H7 (cell line): ENCODE measurements at regions not wholly inside any gene's neighbourhood (a gene's known extent, or its start where the extent isn't known, plus 50 kb on each side); places are given as distances from the start of the nearest gene placed in this dataset.
A peak's percentile ranks its signal among the peaks of the same experiment; 100 is the strongest.

Experiments used
- DNase-seq: peaks from one replicate; pipeline ENCODE4 v3.0.0; 2012
- H3K27me3 ChIP-seq: 2 replicates; pipeline ENCODE4 v1.6.0; 2011; ENCODE audit warnings: mild to moderate bottlenecking, low read length; ENCODE audit not compliant: control insufficient read depth, insufficient read depth
- H3K36me3 ChIP-seq: replicated peaks from 2 replicates; pipeline ENCODE4 v1.5.1; 2011; ENCODE audit warnings: low read length; ENCODE audit not compliant: control insufficient read depth, insufficient read depth
- H3K4me3 ChIP-seq: 2 replicates; pipeline ENCODE4 v1.5.1; 2011; ENCODE audit warnings: low read depth, mild to moderate bottlenecking, control low read depth, low read length, moderate library complexity; ENCODE audit not compliant: insufficient read depth

DNA sequence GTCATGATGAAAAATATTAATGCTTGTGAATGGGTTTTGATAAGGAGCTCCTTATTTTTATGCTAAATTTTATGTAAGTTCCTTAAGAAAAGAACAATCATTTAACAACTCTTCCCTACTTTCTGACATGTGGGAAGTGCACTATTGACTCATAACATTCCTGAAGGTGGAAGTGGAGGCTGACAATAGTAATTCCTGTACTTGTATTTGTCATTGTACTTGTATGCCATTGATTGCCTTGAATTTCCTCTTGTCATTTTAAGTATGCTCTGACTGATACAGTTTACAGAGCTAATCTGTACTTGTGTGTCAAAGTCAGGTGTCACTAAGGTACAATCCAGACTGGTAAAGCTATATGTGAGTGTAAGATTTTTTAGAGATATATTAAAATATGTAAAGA, 440.0 kb downstream of the SLC16A7 start:
- no peak overlapping the region for H3K4me3 ChIP-seq

DNA sequence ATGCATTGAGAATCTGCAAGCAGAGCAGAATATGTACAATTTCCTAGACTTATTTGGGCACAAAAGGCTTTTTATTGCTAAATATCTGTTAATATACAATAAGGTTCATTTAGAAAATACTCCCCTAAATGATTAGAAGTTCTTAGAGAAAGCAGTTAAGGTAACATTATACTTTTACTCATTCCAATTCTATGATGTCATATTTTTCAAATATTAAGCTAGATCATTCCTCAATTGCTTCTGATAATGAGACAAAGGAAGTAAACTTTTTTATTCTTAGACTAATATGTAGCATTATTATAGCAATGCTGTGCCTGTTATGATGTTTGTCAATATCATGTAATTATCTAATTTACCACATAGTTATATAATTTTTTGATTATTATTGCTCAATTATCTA, 447.0 kb downstream of the SLC16A7 start:
- Histone ChIP-seq H3K27me3 (no peaks in the 10 kb centered on the region), H3K36me3 (no peaks in the 10 kb centered on the region)
- no peak for DNase-seq

More for the DNA sequence above, 440.0 kb downstream of the SLC16A7 start:
- no peaks in the 10 kb centered on the region for H3K36me3 ChIP-seq
- DNase-seq: no peak
- H3K27me3 ChIP-seq: no peaks in the 10 kb centered on the region

DNA sequence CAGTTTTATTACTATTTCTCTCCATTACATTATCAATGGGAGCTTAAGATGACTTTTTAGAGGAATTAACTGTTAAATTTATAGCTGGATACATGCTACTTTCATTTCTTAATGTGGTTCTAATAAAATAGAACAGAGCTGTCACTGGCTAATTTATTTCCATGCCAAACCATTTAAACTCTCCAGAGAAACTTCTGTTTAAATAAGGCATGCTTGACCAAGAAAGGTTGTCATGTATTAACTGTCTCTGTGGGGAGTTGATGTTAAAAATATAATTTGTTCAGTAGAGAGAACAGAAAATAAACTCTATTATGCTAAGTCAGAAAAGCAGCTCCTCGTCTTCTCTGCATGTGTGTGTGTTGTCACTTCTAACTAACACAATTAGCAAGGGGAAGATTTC, 447.4 kb downstream of the SLC16A7 start:
- no peak for DNase-seq
- Histone ChIP-seq H3K4me3 (no peak overlapping the region), H3K27me3 (no peaks in the 10 kb centered on the region), H3K36me3 (no peaks in the 10 kb centered on the region)

More for the DNA sequence above, 447.0 kb downstream of the SLC16A7 start:
- no peak overlapping the region for H3K4me3 ChIP-seq

DNA sequence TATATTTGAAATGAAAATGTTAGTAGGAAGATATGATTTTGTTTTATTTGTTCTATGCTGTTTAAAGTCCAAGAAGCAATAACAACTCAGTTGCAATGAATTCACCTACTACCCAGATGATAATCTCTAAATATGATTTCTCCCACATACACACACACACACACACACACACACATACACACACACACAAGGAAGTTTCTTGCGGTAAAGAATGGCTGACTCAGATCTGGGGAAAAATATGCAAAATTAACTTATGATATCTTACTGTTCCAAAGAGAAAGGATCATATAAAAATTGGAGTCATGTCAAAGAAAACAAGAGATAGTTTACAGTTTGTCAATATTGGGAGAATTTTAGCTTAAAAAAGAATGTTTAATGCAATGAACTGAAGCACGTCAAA, 456.7 kb downstream of the SLC16A7 start:
- no peak for DNase-seq
- Histone ChIP-seq H3K4me3 (no peak overlapping the region), H3K36me3 (no peaks in the 10 kb centered on the region), H3K27me3 (no peaks in the 10 kb centered on the region)

DNA sequence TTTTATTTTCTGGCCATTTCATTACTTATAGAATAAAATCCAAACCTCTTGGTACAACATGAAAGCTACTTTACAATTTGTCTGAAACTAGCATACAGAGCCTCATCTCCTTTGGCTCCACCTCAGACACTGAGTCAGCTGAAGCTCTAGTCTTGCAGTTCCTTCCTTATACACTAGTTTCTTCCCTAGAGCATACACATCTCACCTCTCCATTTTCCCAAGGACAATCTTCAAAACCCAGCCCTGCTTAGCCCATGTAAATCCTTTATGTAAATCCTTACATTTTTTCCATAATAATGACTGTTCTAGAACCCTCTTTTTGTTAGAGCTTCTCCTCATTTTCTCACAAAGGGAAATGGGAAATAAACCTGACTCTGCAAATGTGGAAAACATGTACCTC, 463.4 kb downstream of the SLC16A7 start:
- DNase-seq: peak; percentile 10
- no peaks in the 10 kb centered on the region for H3K36me3 ChIP-seq
- no peaks in the 10 kb centered on the region for H3K27me3 ChIP-seq
- H3K4me3 ChIP-seq: no peak overlapping the region

DNA sequence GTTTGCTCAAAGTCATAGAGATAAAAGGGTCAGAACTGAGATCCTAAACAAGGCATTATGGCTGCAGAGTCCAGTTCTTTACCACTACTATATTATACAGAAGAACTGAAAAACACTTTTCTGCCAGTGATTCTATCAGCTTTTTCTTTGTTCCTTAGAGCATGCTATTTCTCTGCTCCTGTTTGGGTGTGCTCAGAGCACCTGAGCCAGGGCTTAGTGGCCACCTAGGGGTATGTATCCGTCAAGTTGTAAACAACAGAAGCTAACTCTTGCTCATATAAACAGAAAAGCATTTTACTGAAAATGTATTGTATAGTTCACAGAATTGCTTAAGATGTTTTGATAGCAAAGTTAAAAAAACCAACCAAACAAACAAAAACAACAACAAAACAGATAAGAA, 470.8 kb downstream of the SLC16A7 start:
- Histone ChIP-seq H3K36me3 (no peaks in the 10 kb centered on the region), H3K4me3 (no peak overlapping the region), H3K27me3 (no peaks in the 10 kb centered on the region)
- no peak for DNase-seq

DNA sequence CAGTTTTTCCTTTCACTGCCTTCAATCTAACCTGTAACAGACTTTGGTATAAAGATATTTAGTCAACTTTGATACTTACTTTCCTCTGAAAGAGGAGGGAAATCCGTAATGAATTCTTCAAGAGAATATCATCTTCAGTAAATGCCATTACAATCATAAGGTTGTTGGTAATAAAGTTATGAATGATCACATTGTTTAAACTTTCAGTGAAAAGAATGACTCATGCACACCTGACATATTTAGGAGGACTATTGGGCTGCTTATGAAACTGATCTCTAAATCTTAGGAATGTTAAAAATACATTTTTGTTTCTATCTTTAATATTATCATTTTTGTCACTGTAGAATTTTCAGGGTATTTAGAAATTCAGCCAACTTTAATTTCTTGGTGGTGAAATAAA, 474.7 kb downstream of the SLC16A7 start:
- Histone ChIP-seq H3K27me3 (no peaks in the 10 kb centered on the region), H3K4me3 (no peak overlapping the region), H3K36me3 (no peaks in the 10 kb centered on the region)
- DNase-seq: no peak

DNA sequence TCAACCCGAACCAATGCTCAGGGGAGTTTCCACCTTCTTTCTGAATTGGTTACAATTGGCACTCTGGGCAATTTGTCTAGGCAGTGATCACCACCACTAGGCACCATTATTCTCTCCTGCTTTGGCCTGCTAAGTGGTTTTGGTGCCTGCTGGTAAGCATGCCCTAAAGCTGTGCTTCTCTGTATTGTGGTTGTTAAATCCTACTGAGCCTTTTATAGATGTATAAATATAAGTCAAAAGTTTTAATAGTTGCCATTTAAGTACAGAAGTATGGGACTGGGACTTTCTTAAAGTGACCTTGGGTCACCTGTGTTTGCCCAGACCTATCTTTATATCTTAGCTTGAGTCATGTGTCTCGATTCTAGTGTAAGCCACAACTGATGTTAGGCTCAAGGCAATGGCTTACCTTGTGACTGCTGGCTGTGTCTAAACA, 475.9 kb downstream of the SLC16A7 start:
- no peak overlapping the region for H3K4me3 ChIP-seq
- H3K27me3 ChIP-seq: no peaks in the 10 kb centered on the region
- no peaks in the 10 kb centered on the region for H3K36me3 ChIP-seq
- DNase-seq: no peak

DNA sequence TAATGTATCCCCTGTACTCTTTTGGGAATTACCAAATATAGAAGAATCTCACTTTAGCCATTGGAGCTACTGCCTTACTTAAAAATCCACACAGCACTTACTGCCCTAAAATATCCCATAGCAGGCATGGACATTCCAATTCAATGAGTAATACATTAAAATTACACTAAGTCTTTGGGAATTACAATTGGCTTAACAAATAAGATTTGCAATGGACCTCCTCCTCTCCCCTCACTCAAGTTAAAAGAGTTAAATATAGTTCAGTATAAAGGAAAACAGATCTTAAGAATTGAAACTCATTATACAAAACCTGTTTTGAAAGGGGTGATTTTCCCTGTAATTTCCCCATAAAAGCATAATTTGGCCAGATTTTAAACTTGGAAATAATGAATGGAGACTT, 477.1 kb downstream of the SLC16A7 start:
- Histone ChIP-seq H3K27me3 (no peaks in the 10 kb centered on the region), H3K4me3 (no peak overlapping the region), H3K36me3 (no peaks in the 10 kb centered on the region)
- DNase-seq: no peak

DNA sequence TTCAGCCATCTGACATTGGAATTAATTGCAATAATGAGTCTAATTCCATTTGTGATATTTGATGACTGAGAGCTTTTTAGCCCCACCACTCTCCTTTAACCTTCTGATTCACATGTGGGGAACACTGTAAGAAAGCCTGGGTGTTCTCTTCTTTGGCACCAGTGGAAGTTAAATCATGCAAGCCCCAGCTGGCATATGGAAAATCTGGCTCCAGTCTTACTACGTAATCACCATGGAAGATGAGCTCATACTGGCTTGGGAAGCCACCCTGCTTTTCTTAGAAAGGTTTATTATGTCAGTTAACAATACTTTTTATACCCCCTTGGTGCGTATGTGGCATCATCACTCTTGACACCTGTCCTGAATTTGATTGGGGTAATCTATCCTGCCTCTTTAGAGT, 479.3 kb downstream of the SLC16A7 start:
- H3K27me3 ChIP-seq: no peaks in the 10 kb centered on the region
- H3K4me3 ChIP-seq: no peak overlapping the region
- DNase-seq: no peak
- no peaks in the 10 kb centered on the region for H3K36me3 ChIP-seq

DNA sequence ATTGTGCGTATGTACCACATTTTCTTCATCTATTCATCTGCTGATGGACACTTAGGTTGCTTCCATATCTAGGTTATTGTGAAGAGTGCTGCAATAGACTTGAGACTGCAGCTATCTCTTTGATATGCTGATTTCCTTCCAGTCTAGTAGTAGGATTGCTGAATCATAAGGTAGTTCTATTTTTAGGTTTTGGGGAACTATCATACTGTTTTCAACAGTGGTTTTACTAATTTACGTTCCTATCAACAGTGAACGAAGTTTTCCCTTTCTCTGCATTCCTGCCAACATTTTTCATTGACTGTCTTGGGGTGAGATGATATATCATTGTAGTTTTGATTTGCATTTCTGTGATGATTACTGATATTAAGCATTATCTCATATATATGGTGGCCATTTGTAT, 482.2 kb downstream of the SLC16A7 start:
- no peaks in the 10 kb centered on the region for H3K27me3 ChIP-seq
- no peak for DNase-seq
- no peaks in the 10 kb centered on the region for H3K36me3 ChIP-seq
- H3K4me3 ChIP-seq: no peak overlapping the region

DNA sequence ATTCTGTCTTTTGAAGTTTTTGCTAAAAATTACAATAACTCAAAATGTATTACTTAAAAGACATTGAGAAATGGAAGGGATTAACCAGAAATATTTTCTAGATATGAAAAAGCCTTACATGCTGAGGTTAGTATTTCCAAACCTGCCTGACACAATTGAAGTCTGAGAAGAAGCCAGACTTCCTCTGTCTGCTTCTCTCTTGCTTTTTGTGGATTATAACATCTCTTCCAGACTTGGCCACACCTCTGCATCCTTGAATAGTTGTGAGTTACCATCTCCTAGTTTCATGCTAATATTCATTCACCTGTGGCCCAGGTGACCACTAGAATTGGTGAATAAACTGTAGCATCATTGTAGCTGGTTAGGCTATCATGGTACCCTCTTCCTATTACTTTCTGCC, 497.6 kb downstream of the SLC16A7 start:
- no peak for DNase-seq
- no peak overlapping the region for H3K4me3 ChIP-seq
- H3K36me3 ChIP-seq: no peaks in the 10 kb centered on the region
- no peaks in the 10 kb centered on the region for H3K27me3 ChIP-seq

DNA sequence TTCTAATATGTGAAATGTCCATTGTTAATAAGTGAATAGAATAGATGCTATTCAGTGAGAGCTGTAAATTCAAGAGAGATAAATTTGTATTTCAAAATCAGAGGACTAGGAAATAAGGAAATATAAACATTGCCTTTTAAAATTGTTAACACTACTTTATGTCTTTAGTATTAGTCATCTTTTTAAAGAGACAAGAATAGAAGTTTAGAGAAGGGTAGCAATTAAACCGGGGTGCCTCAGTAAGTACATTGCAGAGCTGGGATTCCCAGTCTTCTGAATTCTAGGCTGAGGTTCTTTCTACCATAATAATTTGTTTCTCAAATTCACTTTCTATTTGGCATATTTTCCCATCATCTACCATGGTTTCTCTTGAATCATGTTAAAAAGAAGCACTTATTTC, 498.6 kb downstream of the SLC16A7 start:
- Histone ChIP-seq H3K36me3 (no peaks in the 10 kb centered on the region), H3K4me3 (no peak overlapping the region), H3K27me3 (no peaks in the 10 kb centered on the region)
- DNase-seq: no peak

DNA sequence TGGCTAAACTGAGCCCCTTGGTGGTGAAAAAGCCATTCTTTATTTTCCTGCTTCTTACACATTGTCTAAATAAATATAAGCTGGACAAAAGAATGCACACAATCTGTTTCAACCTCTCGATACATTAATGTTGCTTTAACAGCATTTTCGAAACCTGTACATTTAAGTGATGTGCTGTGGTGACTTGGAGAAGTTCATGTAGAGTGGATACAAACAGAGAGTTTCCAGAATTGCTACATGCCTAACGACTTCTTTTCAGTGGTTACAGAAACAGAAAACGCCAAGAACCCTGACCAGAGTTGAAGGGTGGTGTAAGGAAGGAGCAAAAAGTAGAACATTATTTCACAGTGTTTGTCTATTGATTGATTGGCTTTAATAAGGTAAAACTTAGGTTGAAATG, 500.9 kb downstream of the SLC16A7 start:
- no peaks in the 10 kb centered on the region for H3K27me3 ChIP-seq
- no peak for DNase-seq
- H3K36me3 ChIP-seq: no peaks in the 10 kb centered on the region

DNA sequence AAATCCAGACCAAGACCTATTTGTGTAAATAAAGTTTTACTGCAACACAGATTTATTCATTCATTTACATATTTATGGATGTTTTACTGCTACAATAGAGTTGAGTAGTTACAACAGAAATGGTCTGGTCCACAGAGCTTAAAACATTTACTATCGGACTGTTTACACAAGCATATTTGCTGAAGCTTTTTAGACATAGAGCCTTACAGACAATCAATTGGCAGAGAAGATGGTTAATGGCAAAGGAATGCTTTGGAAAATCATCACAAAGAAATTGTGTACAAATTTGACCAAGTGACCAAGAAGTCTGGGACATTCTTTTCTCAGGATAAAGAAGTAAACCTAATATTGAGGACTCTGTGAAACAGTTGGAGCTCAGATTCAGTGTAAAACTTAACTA, 504.3 kb downstream of the SLC16A7 start:
- H3K27me3 ChIP-seq: no peaks in the 10 kb centered on the region
- no peaks in the 10 kb centered on the region for H3K36me3 ChIP-seq
- H3K4me3 ChIP-seq: no peak overlapping the region
- no peak for DNase-seq

More for the DNA sequence above, 500.9 kb downstream of the SLC16A7 start:
- no peak overlapping the region for H3K4me3 ChIP-seq

DNA sequence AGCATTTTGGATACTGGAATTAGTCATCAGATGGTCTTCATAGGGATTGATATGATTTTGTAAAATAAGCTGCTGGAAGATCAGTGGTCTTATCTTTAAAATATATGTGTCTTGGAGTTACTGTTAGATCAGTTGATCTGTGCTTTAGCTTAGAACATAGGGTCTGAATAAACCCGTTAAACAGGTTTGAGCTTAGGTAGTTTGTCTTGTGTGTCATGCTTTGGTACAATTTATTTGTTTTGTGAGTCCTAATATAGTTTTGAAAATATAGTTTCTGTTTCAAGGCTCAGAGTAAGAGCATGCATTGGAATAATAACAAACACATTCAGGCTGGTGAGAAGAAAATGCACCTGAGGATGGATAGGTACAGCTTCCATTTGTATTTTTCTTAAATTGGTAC, 505.0 kb downstream of the SLC16A7 start:
- no peak for DNase-seq
- no peak overlapping the region for H3K4me3 ChIP-seq
- no peaks in the 10 kb centered on the region for H3K36me3 ChIP-seq
- no peaks in the 10 kb centered on the region for H3K27me3 ChIP-seq
